ENCODE measurements at regions not wholly inside any gene's neighbourhood (a gene's known extent, or its start where the extent isn't known, plus 50 kb on each side); places are given as distances from the start of the nearest gene placed in this dataset.
"Not testable (repeated sequence)": the region's sequence is repeated elsewhere in the genome, so short reads cannot be mapped to it uniquely, and the experiment has no call there.

GRCh38 chr10:9390516-9390915 is 1336.0 kb downstream of the GATA3 start:
- DNase-seq (ENCODE audit: low read depth in 1 of 2, low spot score in 1 of 2) = no peak
- H3K27me3 ChIP-seq (ENCODE audit: insufficient read depth, poor library complexity, severe bottlenecking) = no peaks in the 10 kb centered on the region
- H3K4me3 ChIP-seq (replicated peaks; ENCODE audit: insufficient read depth, low read length) = no peak overlapping the region
- TF ChIP-seq REST (IDR thresholded peaks at IDR 0.05; ENCODE audit: insufficient replicate concordance, low read depth) (no peak), POLR2AphosphoS5 (IDR thresholded peaks at IDR 0.05; ENCODE audit: low read depth) (no peak), GABPA (IDR thresholded peaks at IDR 0.05; ENCODE audit: low read depth) (no peak), SPI1 (IDR thresholded peaks at IDR 0.05; ENCODE audit: borderline replicate concordance, low read depth) (no peak), CTCF (IDR thresholded peaks at IDR 0.05; ENCODE audit: insufficient read depth, low read length) (no peak)
- H3K27ac ChIP-seq (replicated peaks) = no peak overlapping the region

- no peak for DNase-seq (ENCODE audit: low read depth in 1 of 2, low spot score in 1 of 2)
- no peaks in the 10 kb centered on the region for H3K27me3 ChIP-seq (ENCODE audit: insufficient read depth, poor library complexity, severe bottlenecking)
- no peak overlapping the region for H3K4me3 ChIP-seq (replicated peaks; ENCODE audit: insufficient read depth, low read length)
- H3K27ac ChIP-seq (replicated peaks) = no peak overlapping the region
- TF ChIP-seq REST (IDR thresholded peaks at IDR 0.05; ENCODE audit: insufficient replicate concordance, low read depth) = no peak
- no peak for TF ChIP-seq SPI1 (IDR thresholded peaks at IDR 0.05; ENCODE audit: borderline replicate concordance, low read depth)
- TF ChIP-seq GABPA (IDR thresholded peaks at IDR 0.05; ENCODE audit: low read depth) = no peak
- TF ChIP-seq CTCF (IDR thresholded peaks at IDR 0.05; ENCODE audit: insufficient read depth, low read length) = no peak
- TF ChIP-seq POLR2AphosphoS5 (IDR thresholded peaks at IDR 0.05; ENCODE audit: low read depth) = no peak
Measured at GRCh38 chr10:9399275-9399983, 1344.9 kb downstream of the GATA3 start.

GRCh38 chr10:9402067-9402466 is 1347.6 kb downstream of the GATA3 start:
- DNase-seq (ENCODE audit: low read depth in 1 of 2, low spot score in 1 of 2); H3K4me3 ChIP-seq (replicated peaks; ENCODE audit: insufficient read depth, low read length); H3K27ac ChIP-seq (replicated peaks); H3K27me3 ChIP-seq (ENCODE audit: insufficient read depth, poor library complexity, severe bottlenecking): not testable (repeated sequence)

- H3K4me3 ChIP-seq (replicated peaks; ENCODE audit: insufficient read depth, low read length); H3K27me3 ChIP-seq (ENCODE audit: insufficient read depth, poor library complexity, severe bottlenecking); DNase-seq (ENCODE audit: low read depth in 1 of 2, low spot score in 1 of 2); H3K27ac ChIP-seq (replicated peaks): not testable (repeated sequence)
Measured at GRCh38 chr10:9402507-9403195, 1348.2 kb downstream of the GATA3 start.

- H3K27ac ChIP-seq (replicated peaks); H3K27me3 ChIP-seq (ENCODE audit: insufficient read depth, poor library complexity, severe bottlenecking); H3K4me3 ChIP-seq (replicated peaks; ENCODE audit: insufficient read depth, low read length); DNase-seq (ENCODE audit: low read depth in 1 of 2, low spot score in 1 of 2): not testable (repeated sequence)
Measured at GRCh38 chr10:9407201-9407600, 1352.7 kb downstream of the GATA3 start.

Data from HL-60 (cell line).